GM18870 (cell line): ENCODE measurements at regions not wholly inside any gene's neighbourhood (a gene's known extent, or its start where the extent isn't known, plus 50 kb on each side); places are given as distances from the start of the nearest gene placed in this dataset.

Source experiments
- ATAC-seq: cut with Tn5 transposase; IDR thresholded peaks from one replicate; pipeline ENCODE4 v1.9.1; 2021; ENCODE audit warnings: moderate library complexity; ENCODE audit not compliant: unreplicated experiment

DNA sequence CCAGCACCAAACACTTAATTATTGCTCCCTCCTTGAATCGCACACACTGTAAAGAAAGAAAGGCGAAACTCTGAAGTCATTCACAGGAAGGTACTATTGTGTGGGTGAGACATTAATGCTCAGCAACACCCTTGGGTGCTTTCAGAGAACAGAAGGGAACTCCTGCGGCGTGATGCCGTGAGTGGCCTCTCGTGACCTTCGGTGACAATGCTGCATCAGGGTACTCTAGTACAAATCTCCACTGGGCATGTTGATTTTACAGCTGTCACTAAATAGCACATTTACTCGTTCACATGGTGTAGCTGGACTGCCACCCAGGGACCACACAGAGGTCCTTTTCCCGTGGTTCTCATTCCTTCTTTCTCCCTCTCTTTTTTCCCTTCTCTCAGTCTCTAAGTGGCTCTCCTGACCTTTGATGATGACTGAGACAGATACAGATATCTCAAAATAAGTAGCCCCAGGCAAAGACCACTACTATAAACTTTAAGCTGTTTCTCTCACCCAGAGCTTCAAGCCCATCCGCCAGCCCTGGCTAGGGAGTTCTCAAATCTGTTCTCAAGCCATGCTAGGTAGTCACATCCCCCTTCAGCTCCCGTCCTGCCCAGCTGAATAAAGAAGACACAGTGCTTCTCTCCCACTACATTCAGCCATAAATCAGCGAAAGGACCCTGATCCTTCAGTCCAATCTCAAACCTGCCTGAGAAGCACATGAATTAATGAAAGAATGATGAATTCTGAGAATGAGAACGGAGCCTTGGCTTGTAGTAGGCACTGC lies 223.4 kb upstream of the FMN2 start:
- no peak for ATAC-seq

DNA sequence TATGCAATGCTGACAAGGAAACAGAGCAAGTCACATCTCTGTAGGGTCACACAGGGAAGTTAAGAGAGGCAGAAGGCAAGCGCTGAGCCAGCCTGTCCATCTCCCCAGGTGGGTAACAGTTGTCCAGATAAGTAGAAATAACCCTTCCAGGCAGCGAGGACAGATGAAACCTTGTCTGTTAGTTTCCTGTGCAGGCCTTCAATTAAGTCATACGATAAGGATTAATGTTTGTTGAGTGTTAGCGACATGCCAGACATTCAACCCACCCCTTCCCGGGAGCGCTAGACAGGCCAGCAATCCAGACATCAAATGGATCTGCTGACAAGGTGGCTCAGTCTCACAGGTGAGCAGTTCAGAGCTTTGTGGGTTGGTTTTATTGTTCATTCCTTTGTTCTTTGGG lies 221.5 kb upstream of the FMN2 start:
- ATAC-seq, result no peak

GRCh38 chr1:239872626-239873025 lies 219.1 kb upstream of the FMN2 start:
- no peak for ATAC-seq

- no peak for ATAC-seq
Observed at GRCh38 chr1:239874831-239875230, 216.9 kb upstream of the FMN2 start.

DNA sequence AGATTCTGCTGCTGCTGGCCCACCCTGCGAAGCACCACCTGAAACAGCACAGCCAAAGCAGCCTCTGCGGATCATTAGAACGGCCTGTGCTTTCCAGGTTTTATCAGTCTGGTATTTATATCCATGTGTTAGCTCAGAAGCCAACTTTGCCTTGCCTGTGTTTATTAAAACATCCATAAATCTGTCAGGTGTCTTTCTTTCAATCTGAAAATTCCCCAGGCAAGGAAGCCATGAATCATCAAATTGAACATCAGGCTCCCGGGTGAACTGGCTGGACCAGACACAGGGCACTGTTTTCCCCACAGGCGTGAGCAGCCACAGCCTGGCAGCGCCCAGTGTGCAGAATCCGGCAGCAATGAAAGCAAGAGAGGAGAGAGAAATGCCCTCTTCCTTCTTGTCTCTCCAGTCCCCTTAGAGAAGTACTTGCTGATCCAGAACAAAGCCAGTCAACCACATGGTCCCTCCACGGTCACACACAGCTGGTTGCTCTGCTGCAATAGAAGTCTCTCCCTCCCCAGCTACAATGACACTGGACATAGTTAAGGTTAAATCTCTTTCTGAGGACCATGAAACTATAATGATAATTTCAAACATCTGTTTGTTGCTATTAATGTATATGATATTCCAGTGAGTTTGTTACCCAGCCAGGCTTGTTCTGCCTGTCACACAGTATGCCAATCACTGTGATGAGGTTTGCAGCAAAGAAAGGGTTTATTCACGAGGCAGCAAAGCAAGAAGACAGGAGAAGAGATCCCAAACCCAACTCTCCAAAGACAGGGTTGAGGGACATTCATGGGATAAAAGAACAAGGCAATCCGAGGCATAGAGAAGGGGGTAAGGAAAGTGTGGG lies 212.1 kb upstream of the FMN2 start:
- no peak for ATAC-seq

- no peak for ATAC-seq
Observed at GRCh38 chr1:239882967-239883366, 208.7 kb upstream of the FMN2 start.

- ATAC-seq, result no peak
Observed at GRCh38 chr1:239884796-239885195, 206.9 kb upstream of the FMN2 start.

- no peak for ATAC-seq
Observed at GRCh38 chr1:239886266-239886665, 205.4 kb upstream of the FMN2 start.

DNA sequence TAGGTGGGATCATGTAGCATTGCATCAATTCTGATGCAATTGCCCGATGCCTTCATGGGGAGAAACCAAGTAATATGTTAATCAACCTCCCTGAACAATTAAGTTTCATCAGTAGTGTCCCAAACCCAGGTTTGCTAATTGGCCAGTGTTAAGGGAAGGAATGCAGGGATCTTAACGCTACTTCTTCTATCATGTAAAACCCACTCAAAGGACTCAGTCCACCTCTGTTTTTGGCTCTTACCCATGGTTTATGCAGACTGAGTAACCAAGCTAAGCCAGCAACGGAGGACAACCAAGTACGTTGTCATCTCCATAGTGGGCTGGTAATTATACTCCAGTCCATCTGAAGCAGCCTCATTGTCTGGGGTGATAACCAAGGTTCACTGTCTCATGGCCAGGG lies 203.0 kb upstream of the FMN2 start:
- no peak for ATAC-seq

DNA sequence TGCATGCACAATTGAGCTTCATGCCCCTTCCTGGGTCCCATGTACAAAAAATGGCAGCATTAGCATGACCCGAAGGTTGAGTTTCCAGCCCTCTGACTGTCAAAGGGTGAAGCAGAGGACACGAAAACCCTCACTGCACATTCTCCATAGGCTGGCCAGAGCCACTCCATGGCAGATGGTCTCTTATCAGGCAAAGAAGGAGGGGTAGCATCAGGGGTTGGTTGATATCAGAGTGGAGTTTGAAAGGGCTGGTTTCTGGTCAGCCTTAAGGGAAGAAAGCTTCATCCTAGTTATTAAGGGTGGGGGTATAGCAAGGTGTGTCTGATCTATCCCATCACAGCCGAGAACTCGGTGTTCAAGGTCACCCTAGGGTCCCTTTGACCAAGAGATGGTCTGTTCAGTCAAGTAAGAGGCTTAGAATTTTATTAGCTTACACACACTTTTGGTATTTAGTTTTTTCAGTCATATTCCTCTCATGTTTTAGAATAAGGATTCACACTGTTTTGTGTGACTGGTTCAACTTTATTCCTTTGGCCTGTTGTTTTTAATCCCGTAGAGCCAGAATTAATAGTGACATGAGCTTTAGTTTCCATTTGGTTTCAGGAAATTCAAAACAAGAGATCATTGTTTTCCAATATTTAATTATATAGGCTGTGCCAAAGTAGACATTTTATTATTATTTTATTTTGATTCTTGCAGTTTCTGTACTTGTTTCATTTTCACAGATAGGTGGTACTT lies 199.9 kb upstream of the FMN2 start:
- ATAC-seq, result no peak

DNA sequence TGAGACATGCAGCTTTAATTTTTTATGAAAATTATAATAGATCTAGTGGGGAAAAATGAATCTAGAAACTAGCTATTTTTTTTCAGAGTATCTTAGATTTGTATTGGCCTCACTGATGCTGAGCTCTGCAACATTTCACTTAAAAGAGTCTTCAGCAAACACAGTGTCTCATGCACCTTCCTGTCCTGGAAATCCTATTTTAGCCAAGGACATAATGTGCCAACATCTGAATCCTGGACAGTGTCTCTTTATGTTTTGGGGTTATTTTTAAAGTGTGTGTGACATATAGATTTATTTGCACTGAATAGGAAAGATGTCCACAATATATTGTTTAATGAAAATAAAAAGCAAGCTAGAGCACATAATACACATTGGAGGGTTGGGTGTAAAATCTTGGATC lies 199.1 kb upstream of the FMN2 start:
- no peak for ATAC-seq

DNA sequence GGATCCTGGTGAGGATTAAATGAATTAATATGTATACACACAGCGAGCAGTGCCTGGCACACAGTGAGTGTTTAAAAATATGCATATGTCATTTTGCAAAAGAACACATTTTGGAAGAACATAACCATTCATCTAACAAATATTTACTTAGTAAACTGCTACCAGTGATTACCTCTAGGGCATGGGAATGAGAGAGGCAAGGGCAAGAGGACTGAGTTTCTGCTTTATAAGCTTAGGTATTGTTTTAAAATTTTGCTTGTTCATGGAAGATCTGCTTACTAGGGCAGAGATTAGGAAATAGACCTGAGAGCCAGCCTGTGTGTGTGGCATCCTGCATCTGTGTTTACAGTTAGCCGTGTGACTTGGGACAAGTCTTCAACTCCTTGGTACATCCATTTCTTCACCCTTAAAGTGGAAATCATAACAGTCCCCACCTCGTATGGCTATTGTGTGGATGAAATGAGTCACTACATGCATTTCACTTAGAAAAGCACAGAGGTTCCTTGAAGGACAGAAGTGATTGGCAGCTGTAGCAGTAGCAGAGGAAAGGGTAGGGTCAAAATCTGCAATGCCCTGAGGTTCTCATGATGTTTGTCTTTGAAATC lies 198.5 kb upstream of the FMN2 start:
- ATAC-seq, result no peak

DNA sequence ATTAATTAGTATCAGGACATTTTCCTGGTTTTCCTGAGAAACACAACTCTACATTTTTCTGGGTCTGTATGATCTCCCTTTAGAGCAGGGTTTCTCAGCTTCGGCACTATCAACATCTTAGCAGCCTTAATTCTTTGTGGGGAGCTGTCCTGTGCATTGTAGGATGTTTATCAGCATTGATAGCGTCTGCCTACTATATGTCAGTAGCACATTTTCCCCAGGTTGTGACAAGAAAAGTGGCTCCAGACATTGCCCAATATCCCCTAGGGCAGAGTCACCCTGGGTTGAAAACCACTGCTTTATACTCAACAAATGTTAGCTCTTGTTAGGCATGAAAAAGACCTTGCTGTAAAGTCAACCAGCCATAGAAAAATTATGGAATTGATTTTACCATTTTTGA lies 195.1 kb upstream of the FMN2 start:
- ATAC-seq, result no peak

DNA sequence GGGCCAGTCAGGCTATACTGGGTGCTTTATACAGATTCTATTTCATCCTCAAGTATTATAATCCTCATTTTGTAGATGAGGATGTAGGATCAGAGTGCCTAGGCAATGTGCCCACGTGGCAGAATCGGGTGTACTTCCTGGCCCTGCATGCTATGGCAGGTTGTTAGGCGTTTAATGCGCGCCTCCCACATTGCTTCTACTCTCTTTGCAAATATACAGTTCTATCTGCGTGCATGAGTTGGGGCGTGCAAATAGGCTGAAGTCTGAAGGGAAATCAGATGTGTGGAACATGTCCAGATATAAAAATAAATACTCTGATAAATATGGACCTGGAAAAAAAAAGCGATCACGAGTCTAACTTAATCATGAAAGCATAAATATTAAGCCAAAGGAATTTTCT lies 194.7 kb upstream of the FMN2 start:
- no peak for ATAC-seq

DNA sequence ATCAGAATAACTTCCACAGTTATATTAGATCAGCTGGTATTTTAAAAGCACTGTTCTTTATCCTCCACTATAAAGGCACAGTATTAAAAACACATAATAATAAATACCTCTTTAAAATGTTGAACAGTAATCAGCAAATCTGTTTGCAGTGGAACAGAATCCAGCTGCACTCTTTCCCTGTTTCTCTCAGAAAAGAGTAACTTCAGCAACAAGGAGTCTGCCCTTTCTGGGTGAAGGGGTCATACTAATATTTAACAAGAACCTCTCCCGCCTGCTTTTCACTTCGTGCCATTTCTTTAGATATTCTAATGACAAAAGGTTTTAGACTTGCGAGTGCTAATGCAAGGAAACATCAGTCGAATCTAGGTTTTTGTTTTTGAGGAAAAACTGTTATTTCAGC lies 194.2 kb upstream of the FMN2 start:
- no peak for ATAC-seq

GRCh38 chr1:239898062-239898730 lies 193.5 kb upstream of the FMN2 start:
- peak; percentile 83 for ATAC-seq

- no peak for ATAC-seq
Observed at GRCh38 chr1:239899747-239900146, 191.9 kb upstream of the FMN2 start.

DNA sequence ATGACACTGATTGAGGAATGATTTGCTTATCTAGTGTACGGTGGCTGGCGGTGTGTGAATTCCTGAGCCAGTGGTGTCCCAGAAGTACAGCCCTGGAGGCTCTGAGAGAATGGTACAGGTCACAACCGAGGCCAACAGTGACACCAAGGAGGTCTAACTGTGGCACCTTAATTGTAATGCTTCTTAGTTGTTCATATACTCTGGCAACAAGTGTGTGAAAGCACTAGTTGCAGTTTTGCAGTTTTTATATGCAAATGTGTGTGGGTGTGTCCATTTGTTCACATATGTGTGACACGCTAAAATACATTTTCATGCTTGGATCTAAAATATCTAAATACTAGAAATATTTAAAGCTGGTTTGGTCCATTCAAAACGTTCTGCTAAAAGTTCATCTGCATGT lies 185.3 kb upstream of the FMN2 start:
- ATAC-seq, result no peak

- ATAC-seq, result no peak
Observed at GRCh38 chr1:239909898-239910297, 181.8 kb upstream of the FMN2 start.

DNA sequence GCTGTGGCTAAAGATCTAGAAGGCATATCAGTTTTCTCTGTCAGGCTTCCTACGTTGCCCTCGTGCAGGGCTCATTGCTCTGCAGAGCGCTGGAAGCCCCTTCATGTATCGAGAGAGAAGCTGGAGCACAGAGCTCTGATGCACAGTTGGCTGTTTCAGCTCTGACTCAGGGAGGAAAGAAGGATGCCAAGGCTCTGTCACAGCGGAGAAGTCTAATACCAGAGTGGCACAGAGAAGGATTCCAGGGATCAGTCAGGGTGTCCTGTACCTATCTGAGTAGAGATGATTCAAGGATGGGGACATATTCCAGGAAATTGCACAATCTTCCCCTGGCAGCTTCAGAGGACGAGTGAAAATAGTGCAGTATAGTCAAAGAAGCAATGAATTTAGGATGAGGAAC lies 179.2 kb upstream of the FMN2 start:
- ATAC-seq, result no peak

- no peak for ATAC-seq
Observed at GRCh38 chr1:239913141-239913585, 178.5 kb upstream of the FMN2 start.
